Activated B cell treated with CpG ODN at 0.5 μM for 24 hours (primary cell): ENCODE measurements at regions not wholly inside any gene's neighbourhood (a gene's known extent, or its start where the extent isn't known, plus 50 kb on each side); places are given as distances from the start of the nearest gene placed in this dataset.
A peak's percentile ranks its signal among the peaks of the same experiment; 100 is the strongest.

Experiments
- ATAC-seq: fragments of 200-7000 bp; cut with Tn5 transposase; one replicate; pipeline ENCODE4 v1.10.0; 2021; ENCODE audit warnings: low read depth, mild to moderate bottlenecking, moderate library complexity
- CTCF ChIA-PET: fragments of 350-600 bp; sonication (Branson Sonifier 250); formaldehyde crosslinking; loops from one replicate; lab custom pipeline; 2021; ENCODE audit warnings: antibody characterized with exemption; lab: Charles Lee
- POLR2A ChIA-PET: fragments of 350-600 bp; sonication (Branson Sonifier 250); formaldehyde crosslinking; loops from one replicate; lab custom pipeline; 2021; ENCODE audit warnings: antibody characterized with exemption; lab: Charles Lee
- DNase-seq: peaks from one replicate; pipeline ENCODE4 v3.0.0; 2022
- H3K27ac Mint-ChIP-seq: one replicate; pipeline ENCODE4 v1.8.0; 2020; ENCODE audit warnings: mixed read lengths
- H3K27me3 Mint-ChIP-seq: one replicate; pipeline ENCODE4 v1.8.0; 2021; ENCODE audit warnings: mixed read lengths
- H3K36me3 Mint-ChIP-seq: one replicate; pipeline ENCODE4 v1.8.0; 2021; ENCODE audit warnings: low read depth, mixed read lengths
- H3K4me1 Mint-ChIP-seq: one replicate; pipeline ENCODE4 v1.8.0; 2021; ENCODE audit warnings: mixed read lengths
- H3K4me3 Mint-ChIP-seq: one replicate; pipeline ENCODE4 v1.8.0; 2020; ENCODE audit warnings: mild to moderate bottlenecking, mixed read lengths
- H3K9me3 Mint-ChIP-seq: one replicate; pipeline ENCODE4 v1.8.0; 2020; ENCODE audit warnings: mixed read lengths
- intact Hi-C: fragments of 100-400 bp; cut with micrococcal nuclease; formaldehyde crosslinking; loops from one replicate; pipeline ENCODE4 v1.15.1; 2024
- TF ChIP-seq, protein P1 (sequence below): fragments of 200-600 bp; IDR thresholded peaks from one replicate; pipeline ENCODE4 v1.8.0; 2022; ENCODE audit warnings: antibody characterized with exemption, mild to moderate bottlenecking

DNA sequence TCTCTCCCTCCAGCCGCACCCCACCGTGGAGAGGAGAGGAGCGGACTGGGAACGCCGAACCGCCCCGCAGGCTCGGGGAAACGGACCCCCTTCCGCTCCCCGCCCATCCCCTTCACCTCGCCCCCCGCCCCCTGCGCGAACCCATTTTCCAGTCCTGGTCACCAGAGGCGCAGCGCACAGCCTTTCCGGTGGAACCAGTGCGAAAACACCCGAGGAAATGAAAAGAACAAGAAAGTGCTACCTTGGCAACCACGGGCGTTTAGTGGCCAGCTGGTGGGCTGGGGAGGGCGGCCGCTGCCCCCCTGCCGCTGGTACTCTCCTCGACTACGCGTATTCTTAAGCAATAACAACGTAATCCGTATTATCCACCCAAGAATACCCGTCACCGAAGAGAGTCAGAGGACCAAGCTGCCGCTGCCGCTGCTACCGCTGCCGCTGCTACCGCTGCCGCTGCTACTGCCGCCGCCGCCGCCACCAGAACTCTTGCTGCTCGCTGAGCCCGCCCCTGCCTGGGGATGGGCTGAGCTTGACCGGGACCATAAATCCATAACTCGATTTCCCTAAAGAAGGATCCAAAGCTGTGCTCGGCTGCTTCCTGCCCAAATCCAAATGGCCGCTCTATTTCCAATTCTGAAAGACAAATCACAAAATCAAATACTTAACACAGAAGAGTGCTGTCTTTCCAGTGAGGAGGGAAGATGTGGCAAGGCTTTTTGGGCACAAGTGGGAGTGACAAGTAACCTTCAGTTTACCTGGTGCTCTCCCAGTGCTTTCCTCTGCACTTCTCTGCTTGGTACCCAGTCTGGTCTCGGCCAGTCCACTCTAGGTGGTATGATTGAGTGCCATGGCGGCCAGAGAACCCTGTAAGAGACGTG, 125.2 kb upstream of the DPYD start:
- TF ChIP-seq, protein P1, sequence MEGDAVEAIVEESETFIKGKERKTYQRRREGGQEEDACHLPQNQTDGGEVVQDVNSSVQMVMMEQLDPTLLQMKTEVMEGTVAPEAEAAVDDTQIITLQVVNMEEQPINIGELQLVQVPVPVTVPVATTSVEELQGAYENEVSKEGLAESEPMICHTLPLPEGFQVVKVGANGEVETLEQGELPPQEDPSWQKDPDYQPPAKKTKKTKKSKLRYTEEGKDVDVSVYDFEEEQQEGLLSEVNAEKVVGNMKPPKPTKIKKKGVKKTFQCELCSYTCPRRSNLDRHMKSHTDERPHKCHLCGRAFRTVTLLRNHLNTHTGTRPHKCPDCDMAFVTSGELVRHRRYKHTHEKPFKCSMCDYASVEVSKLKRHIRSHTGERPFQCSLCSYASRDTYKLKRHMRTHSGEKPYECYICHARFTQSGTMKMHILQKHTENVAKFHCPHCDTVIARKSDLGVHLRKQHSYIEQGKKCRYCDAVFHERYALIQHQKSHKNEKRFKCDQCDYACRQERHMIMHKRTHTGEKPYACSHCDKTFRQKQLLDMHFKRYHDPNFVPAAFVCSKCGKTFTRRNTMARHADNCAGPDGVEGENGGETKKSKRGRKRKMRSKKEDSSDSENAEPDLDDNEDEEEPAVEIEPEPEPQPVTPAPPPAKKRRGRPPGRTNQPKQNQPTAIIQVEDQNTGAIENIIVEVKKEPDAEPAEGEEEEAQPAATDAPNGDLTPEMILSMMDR: no peak
- peaks cover 62% of the 10 kb centered on the region for H3K27me3 Mint-ChIP-seq
- ATAC-seq: no peak
- H3K4me3 Mint-ChIP-seq: peak overlapping the region; percentile 54
- H3K4me1 Mint-ChIP-seq: peaks cover 19% of the 10 kb centered on the region
- no peaks in the 10 kb centered on the region for H3K9me3 Mint-ChIP-seq
- intact Hi-C loops: no loop called here
- no peak for DNase-seq
- no peak overlapping the region for H3K27ac Mint-ChIP-seq
- ChIA-PET POLR2A (no interaction called here), CTCF (interaction anchor here (1.7 kb wide), 1 partner anchor 1081 kb away, joined by 5 read pairs; no protein-coding TSS in a partner anchor)
- no peaks in the 10 kb centered on the region for H3K36me3 Mint-ChIP-seq

DNA sequence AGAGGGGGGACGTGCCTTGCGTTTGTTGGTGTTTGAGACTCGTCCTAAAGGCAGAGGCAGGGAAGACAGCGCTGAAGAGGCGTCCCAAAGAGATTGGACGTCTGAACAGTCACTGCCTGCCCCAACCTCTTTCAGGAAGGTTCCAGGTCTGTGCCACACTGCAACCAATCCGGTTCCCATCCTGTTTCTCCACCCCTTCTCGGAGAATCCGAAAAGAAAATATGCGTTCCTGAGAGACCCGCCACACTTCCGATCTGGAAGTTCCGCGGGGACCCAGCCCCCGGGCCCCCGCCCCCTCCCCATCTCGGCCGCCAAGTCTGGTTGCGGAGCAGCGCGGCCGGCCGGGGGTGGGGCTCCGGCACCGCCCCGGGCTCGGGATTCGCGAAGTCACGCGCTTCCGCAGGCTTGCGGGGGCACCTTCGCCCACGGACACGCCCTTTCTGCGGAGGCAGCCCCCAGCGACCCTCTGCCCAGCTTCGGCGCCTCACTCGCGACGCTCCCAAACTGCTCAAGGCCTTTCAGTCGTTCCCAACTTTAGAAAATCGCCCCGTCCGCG, 124.5 kb upstream of the DPYD start:
- ATAC-seq: no peak

DNA sequence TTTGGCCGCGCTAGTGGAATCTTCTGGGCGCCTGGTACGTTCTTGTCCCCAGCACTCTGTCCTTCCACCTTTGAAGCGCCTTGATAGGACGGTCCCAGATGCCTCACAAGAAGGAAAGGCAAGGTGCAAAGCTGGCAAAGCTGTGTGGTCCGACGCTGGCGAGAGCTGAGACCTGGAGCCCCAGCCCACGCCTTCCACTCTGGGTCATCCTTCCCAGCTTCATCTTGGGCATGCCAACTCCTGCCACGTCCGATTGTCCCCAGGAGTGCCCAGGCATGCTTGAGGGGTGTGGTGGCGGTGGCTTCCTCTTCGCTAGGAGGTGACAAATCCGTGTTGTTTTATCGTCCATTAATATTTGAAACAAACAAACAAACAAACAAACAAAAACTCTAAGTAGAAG, 123.9 kb upstream of the DPYD start:
- Mint-ChIP-seq H3K4me3 (no peak overlapping the region), H3K27me3 (peaks cover 53% of the 10 kb centered on the region), H3K27ac (no peak overlapping the region), H3K9me3 (no peaks in the 10 kb centered on the region), H3K36me3 (no peaks in the 10 kb centered on the region), H3K4me1 (peaks cover 19% of the 10 kb centered on the region)
- ChIA-PET CTCF (no interaction called here), POLR2A (no interaction called here)
- TF ChIP-seq, protein P1: no peak
- no peak for ATAC-seq
- intact Hi-C loops: no loop called here
- DNase-seq: no peak

More for the DNA sequence above, 124.5 kb upstream of the DPYD start:
- no peaks in the 10 kb centered on the region for H3K9me3 Mint-ChIP-seq
- peaks cover 19% of the 10 kb centered on the region for H3K4me1 Mint-ChIP-seq
- no peak overlapping the region for H3K27ac Mint-ChIP-seq
- H3K4me3 Mint-ChIP-seq: peak overlapping the region; percentile 53
- ChIA-PET POLR2A (no interaction called here), CTCF (no interaction called here)
- intact Hi-C loops: no loop called here
- no peaks in the 10 kb centered on the region for H3K36me3 Mint-ChIP-seq
- TF ChIP-seq, protein P1: no peak
- peaks cover 58% of the 10 kb centered on the region for H3K27me3 Mint-ChIP-seq
- no peak for DNase-seq

DNA sequence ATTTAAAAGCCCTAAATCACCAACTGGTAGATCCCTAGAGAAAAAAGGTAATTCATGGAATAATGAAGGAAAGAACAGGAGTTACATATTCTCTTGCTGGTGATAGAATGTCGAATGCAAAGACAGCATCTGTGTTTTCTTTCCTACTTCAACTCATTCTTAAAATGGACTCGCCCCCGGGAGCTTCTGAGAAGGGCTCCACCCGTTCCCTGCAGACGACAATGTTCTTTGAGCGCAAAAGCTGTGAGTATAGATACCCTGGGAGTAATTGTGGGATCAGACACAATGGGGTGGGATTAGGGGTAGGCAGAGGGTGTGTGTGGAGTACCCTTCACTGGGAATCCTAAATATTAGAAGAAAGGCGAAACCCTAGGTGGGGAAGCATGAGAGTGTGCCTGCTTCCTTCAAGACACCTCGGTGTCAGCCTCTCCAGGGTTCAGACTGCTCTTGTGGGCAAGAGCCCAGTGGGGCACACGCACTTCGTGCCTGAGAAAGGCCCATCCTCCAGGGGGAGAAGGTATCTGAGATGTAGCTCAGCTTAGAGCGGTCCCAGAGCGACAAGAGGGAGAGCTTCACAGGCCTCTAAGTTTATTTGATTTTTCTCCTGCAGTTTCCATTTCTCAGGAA, 123.3 kb upstream of the DPYD start:
- Mint-ChIP-seq H3K27ac (no peak overlapping the region), H3K36me3 (no peaks in the 10 kb centered on the region), H3K4me1 (peaks cover 19% of the 10 kb centered on the region), H3K4me3 (no peak overlapping the region), H3K27me3 (peaks cover 47% of the 10 kb centered on the region), H3K9me3 (no peaks in the 10 kb centered on the region)
- DNase-seq (no peak), ATAC-seq (no peak)
- TF ChIP-seq, protein P1: no peak
- ChIA-PET CTCF (no interaction called here), POLR2A (no interaction called here)
- intact Hi-C loops: no loop called here

DNA sequence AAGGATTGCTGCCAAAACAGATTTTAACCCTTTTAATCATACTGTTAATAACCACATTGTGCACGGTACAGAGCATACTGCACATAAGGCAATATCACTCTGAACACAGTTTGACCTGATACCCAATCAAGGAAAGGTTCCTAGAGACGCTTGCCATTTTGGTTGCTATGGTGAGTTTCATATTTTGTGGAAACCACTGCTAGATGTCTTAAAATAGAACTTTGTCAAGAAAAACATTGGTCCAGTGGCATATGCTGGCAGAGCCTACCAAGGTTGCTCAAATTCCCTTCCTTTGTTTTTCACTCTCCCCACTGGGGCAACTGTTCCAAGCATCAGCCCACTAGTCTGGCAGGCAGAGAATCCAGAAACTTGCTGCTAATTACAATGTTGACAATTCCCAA, 114.8 kb upstream of the DPYD start:
- CTCF ChIA-PET: no interaction called here
- H3K27ac Mint-ChIP-seq: no peak overlapping the region
- H3K9me3 Mint-ChIP-seq: no peaks in the 10 kb centered on the region
- intact Hi-C loops: no loop called here
- TF ChIP-seq, protein P1: no peak
- no peak overlapping the region for H3K4me3 Mint-ChIP-seq
- no peak for ATAC-seq
- H3K36me3 Mint-ChIP-seq: no peaks in the 10 kb centered on the region
- POLR2A ChIA-PET: no interaction called here
- peaks cover 2% of the 10 kb centered on the region for H3K27me3 Mint-ChIP-seq
- H3K4me1 Mint-ChIP-seq: no peaks in the 10 kb centered on the region
- no peak for DNase-seq
